SH-SY5Y (cell line): ENCODE measurements at regions not wholly inside any gene's neighbourhood (a gene's known extent, or its start where the extent isn't known, plus 50 kb on each side); places are given as distances from the start of the nearest gene placed in this dataset.

Source experiments
- GATA2 ChIP-seq: IDR thresholded peaks from 2 replicates; pipeline ENCODE4 v1.6.1; 2011; ENCODE audit warnings: mild to moderate bottlenecking, low read depth, low read length
- GATA3 ChIP-seq: IDR thresholded peaks from 2 replicates; pipeline ENCODE4 v1.6.1; 2011; ENCODE audit warnings: low read depth, mild to moderate bottlenecking, low read length, moderate library complexity

GRCh38 chr10:2303169-2303568, 565.8 kb upstream of the ADARB2 start:
- TF ChIP-seq GATA2 (no peak), GATA3 (no peak)

GRCh38 chr10:2301227-2301626, 563.9 kb upstream of the ADARB2 start:
- no peak for TF ChIP-seq GATA2
- TF ChIP-seq GATA3, result no peak

GRCh38 chr10:2300231-2300630, 562.9 kb upstream of the ADARB2 start:
- TF ChIP-seq GATA2 (no peak), GATA3 (no peak)

GRCh38 chr10:2296179-2296891, 559.0 kb upstream of the ADARB2 start:
- TF ChIP-seq GATA2 (no peak), GATA3 (no peak)

- no peak for TF ChIP-seq GATA2
- no peak for TF ChIP-seq GATA3
Measured at GRCh38 chr10:2294739-2295138, 557.4 kb upstream of the ADARB2 start.

- TF ChIP-seq GATA2, result no peak
- no peak for TF ChIP-seq GATA3
Measured at GRCh38 chr10:2284071-2284470, 546.7 kb upstream of the ADARB2 start.

- TF ChIP-seq GATA3 (no peak), GATA2 (no peak)
Measured at GRCh38 chr10:2282202-2282601, 544.9 kb upstream of the ADARB2 start.

GRCh38 chr10:2280713-2281300, 543.5 kb upstream of the ADARB2 start:
- no peak for TF ChIP-seq GATA3
- no peak for TF ChIP-seq GATA2

- no peak for TF ChIP-seq GATA2
- TF ChIP-seq GATA3, result no peak
Measured at GRCh38 chr10:2279711-2280110, 542.4 kb upstream of the ADARB2 start.

GRCh38 chr10:2278363-2278762, 541.0 kb upstream of the ADARB2 start:
- TF ChIP-seq GATA3 (no peak), GATA2 (no peak)

GRCh38 chr10:2263561-2263960, 526.2 kb upstream of the ADARB2 start:
- no peak for TF ChIP-seq GATA3
- TF ChIP-seq GATA2, result no peak

- TF ChIP-seq GATA3, result no peak
- no peak for TF ChIP-seq GATA2
Measured at GRCh38 chr10:2262878-2263277, 525.6 kb upstream of the ADARB2 start.

- TF ChIP-seq GATA3, result no peak
Measured at GRCh38 chr10:2262333-2262732, 525.0 kb upstream of the ADARB2 start.

- TF ChIP-seq GATA3 (no peak), GATA2 (no peak)
Measured at GRCh38 chr10:2256241-2256640, 518.9 kb upstream of the ADARB2 start.

GRCh38 chr10:2252096-2252495, 514.8 kb upstream of the ADARB2 start:
- TF ChIP-seq GATA2 (no peak), GATA3 (no peak)

- TF ChIP-seq GATA2, result no peak
- TF ChIP-seq GATA3, result no peak
Measured at GRCh38 chr10:2251631-2252030, 514.3 kb upstream of the ADARB2 start.

GRCh38 chr10:2246747-2247146, 509.4 kb upstream of the ADARB2 start:
- no peak for TF ChIP-seq GATA2
- TF ChIP-seq GATA3, result no peak
